Skin of body (tissue), 1 donor: ENCODE measurements at regions not wholly inside any gene's neighbourhood (a gene's known extent, or its start where the extent isn't known, plus 50 kb on each side); places are given as distances from the start of the nearest gene placed in this dataset.

Source experiments
- DNase-seq: peaks from one replicate; lab custom pipeline; 2025; lab: John Stamatoyannopoulos, UW

DNA sequence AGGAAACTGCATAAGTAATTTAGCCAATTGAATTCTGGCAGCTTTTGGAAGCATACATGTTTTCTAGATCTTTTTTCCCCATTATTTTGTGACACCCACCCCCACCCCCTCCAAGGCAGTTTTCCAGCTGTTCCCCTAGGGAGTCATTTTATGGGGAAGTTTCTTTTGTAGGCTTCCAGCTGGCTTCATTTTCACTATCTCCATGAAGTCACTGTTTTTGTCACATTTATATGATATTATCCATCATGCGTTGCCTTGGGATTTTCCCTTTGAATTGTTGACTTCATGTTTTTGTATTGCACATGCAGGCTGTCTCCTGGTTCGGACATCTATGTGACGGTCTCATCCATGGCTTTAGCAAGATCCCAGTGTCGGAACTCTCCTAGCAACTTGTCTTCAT lies 233.6 kb upstream of the RGS6 start:
- peak; percentile 84 for DNase-seq

DNA sequence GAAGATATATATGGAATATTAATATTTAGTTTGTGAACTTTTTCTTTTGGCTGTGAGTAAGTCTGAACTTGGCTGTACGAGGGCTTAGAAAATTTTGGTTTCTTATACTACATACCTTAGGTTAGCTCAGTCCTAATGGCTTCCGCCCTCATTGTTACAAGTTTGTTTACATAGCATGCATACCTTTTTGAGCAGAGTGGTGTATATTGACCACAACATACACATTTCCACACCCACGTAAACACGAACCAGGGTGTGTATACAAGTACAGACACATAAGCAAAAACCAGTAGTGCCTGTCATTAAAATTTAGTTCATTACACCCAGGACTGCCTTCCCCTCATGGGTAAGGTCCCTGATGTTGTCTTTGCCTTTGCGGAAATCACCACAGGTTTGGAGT lies 230.2 kb upstream of the RGS6 start:
- no peak for DNase-seq

DNA sequence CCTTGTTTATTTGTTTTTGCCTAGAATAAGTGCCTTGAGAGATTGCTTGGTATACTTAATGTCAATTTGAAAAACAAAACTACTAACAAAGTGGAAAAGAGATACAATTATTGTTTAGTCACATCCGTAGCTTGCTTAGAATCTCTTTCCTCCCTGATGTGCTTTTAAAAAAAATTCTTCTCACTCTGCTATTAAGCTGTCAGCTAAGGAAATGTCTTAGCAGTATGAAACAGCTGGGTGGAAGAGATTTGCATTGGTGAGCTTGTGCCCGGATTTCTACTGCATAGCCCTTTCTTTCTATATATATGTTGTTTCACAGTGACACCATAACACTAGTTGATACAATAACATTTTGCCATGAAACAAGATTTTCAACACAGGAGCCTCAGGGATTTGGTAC lies 229.4 kb upstream of the RGS6 start:
- DNase-seq, result no peak

DNA sequence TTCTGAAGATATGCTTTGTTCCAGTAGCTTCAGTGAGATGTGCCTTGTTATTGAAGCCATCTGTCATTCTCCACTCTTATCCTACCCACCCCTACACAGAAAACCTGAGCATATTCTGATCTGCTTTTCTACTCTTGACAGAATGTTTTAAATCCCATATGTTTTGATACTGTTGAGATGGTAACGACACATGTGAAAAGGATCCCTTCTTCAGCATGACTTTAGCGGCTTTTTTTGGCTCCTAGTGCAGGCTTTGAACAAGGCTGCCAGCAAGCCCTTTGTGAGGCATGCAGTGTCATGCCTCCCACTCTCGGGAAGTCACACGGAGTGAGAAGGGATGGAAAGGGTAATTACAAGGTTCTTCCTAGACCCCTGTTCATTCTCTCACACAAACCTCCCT lies 228.8 kb upstream of the RGS6 start:
- peak; percentile 75 for DNase-seq

DNA sequence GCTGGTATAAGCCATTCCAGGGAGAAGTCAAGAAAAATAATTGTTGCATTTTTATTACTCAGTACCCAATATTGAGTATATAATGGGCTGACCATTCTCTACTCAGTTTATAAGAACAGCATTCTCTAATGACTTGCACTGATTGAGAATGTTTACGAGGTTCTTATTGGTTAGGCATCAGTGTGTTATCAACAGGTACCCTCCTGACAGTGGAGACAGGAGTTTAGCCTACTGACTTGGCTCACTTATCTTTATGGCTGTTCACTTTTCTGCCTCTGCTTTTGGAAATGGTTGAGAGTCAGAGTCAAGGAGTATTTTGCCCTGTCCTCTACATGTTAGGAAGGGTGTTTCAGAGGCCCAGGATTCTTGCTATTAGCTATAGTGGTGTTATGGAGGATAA lies 228.0 kb upstream of the RGS6 start:
- no peak for DNase-seq

DNA sequence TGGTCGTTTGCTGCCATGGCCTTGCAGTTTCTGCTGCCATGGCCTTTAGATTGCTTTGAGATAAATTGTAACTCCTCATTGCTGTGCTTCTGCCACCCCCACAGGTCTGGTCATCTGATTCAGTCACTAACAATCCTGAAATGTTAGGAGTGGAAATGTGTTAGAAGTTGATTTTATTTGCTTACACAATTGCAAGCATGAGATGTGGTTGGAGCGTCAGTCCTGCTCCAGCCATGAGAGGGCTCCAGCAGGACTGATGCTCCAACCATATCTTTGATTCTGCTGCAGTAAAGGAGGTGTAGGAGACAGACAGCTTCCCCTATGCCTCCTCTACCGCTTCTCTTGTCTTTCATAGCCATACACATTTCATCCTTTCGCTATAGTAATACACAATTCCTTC lies 226.8 kb upstream of the RGS6 start:
- no peak for DNase-seq

DNA sequence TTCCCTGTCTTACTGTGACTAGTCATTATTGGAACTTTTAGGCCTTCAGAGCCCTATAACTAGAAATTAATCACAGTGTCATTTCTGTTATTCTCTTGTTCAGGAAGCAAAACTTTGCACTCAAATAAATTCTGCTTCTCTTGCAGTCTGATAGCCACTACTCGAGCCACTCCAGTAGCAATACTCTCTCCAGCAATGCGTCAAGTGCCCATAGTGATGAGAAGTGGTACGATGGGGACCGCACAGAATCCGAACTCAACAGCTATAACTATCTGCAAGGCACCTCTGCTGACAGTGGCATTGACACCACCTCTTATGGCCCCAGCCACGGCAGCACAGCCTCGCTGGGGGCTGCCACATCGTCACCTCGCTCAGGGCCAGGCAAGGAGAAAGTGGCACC lies 223.2 kb upstream of the RGS6 start:
- no peak for DNase-seq

DNA sequence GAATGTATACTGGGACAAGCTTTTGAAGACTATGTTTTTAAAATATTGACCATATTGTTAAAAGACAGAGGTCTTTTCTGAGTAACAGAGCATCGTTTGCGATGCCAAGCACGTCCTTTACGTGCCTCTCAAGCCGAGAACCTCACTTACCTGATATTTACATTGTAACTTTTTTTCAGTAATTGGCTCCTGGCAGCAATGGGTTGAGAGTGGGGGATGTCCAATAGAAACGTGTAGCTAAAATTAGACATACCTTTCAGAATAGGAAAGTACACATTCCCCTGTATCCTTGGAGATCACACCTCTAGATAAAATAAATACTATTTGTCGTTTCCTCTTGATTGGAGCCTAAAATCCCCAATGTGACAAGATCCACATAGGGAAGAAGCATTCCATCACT lies 222.2 kb upstream of the RGS6 start:
- DNase-seq, result no peak

DNA sequence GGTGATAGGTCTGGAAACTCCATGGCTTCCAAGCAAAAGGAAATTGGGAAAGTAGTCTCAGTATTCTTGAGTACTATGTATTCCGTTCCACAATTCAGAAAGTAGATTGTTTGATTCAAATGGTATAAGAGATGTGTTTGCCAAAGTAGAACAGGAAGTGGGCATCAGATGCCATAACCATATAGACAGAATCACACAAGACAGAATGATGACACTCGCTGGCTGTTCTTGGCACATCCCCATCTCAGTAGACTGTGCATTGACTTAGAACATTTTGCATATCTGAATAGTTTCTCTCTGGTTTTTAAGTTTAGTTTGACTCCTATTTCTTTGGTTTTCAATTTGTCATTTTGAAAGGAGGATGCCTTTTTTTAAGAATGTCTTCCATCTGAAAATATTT lies 221.1 kb upstream of the RGS6 start:
- no peak for DNase-seq

DNA sequence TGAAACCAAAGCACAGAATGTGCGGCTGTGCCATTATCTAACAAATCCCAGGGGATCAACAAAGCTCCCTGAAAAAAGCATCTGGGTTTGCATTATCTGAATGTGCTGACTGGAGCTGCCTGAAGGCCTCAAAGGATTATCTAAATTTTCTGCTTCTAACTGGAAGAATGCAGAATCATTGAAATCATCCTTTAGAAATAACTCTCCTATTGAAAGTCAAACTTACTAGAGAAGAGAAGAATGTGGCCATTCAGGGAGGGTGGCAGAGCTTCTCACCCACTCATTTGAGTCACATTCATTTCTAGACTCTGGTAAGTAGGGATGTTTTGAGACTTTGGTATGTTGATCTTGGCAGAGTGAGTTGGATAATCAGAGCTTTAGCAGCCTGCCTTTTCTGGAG lies 220.6 kb upstream of the RGS6 start:
- peak; percentile 24 for DNase-seq

DNA sequence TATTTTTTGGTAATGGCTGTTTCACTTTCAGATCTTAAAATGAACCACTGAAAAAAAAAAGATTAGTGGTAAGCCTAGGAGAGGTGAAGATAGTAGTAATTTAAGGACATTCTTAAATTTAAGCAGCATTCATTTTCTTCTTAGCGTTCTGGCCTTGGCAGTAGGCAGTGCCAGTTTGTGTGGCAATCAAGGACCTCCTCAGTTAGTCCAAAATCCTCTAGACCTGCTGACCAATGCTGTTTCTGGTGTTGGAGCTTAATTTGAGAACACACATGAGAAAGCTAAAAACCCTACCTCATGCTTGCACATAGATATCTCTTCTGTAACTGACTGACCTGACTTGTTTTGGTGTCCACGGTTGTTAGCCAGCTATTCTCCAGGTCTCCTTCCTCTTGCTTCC lies 219.8 kb upstream of the RGS6 start:
- DNase-seq, result no peak

DNA sequence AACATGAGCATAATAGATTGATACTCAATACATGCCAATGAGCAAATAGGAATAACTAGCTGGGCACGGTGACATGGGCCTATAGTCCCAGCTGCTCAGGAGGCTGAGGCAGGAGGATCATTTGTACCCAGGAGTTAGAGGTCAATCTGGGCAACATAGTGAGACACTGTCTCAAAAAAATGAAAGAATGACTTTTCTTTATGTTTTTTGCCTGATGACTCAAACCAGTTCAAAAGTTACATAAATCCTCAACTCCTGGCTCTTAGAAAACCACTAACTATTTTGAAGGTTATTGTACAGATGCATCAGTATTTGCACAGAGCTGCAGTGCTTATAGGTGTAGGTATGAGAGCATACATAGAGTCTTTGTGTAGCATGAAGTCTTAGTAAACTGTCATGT lies 219.2 kb upstream of the RGS6 start:
- no peak for DNase-seq

DNA sequence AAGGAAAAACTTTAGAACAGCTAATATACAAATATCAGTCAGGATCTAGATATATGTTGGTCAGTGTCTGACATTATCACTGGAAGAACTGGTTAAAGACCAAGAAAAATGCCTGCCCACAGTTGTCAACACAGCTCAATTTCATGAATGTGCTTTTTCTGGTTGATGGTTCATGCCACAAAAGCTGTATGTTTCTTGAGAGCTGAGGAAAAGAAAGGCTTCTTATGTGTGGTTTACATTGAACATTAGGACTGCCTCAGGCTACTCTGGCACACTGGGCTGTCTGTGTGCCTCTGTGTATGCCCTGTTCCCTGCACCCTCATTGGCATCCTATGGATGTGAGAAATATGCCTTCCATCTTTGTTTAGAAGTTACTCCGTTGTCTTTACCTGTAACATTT lies 218.8 kb upstream of the RGS6 start:
- peak; percentile 32 for DNase-seq

DNA sequence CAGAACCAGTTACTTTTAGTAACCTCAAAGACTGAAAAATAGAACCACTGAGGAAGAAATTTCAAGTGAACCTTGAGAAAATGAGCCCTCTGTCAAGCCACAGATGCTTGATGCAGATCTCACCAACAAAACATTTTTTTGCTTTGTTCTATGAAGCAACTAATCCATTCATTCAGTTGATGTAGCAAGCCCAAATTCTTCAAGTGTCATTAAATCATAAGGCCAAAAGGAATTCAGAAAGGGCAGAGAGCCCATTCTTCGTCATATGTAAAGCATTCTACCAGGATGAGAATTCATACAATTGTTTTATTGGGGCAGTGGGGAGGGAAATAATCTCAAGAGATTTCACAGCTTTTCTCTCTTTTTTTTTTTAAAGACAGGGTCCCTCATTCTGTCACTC lies 218.0 kb upstream of the RGS6 start:
- peak; percentile 77 for DNase-seq

DNA sequence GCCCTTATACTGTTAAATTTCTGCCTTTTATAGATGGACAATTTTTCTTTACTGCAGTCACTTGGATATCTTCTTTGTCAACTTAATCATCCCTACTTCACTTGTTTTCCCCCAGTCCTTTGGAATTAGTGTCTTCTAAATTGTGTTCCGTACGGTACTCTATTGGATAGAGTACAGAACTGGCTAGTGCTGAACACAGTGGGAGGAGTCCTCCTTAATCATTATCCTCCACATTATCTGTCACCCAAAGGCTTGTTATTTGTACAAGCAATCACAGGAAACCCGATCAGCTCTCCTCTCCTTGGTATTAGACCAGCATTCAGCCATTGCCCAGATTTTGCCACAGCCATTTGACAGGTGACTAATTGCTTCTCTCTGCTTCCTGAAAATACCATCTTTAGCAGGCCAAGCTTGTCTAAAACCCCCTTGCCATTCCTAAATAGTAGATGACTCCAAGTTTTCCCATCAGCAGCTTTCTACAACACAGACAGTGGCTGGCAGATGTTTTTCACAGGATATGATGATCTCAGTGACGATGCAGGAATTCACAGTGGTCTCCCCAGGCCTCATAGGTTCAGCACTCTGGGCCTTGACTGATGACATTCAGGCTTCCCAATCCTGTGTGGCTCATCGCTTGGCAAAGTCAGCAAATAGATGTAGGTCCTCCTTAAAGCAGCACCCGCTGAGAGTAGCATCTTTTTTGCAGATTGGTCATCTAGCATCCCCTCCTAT lies 216.0 kb upstream of the RGS6 start:
- DNase-seq, result peak; percentile 68

DNA sequence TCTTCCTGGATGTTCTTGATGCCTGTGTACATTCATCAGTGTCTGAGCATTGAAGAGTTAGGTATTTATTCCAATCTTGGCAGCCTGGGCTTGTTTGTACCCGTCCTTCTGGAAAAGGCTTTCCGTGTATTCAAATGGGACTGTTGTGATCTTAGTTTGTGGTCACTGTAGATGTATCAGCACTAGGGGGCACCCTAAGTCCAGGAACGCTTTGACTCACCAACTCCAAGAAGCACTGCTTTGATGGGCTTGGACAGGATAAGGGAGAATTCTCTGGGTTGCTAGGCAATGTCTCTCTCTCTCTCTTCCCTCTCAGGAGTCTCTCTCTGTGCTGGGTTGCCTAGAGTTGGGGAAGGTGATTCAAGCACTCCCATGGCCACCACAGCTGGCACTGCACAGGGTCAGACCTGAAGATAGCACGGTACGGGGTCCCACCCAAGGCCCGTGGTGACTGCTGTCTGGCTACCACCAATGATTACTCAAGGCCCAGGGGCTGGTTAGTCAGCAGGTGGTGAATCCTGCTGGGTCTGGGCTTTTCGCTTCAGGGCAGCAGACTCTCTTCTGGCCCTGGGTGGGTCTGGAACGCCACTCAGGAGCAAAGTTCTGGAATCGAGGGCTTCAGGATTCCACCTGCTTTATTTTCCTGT lies 211.1 kb upstream of the RGS6 start:
- DNase-seq, result peak; percentile 33

DNA sequence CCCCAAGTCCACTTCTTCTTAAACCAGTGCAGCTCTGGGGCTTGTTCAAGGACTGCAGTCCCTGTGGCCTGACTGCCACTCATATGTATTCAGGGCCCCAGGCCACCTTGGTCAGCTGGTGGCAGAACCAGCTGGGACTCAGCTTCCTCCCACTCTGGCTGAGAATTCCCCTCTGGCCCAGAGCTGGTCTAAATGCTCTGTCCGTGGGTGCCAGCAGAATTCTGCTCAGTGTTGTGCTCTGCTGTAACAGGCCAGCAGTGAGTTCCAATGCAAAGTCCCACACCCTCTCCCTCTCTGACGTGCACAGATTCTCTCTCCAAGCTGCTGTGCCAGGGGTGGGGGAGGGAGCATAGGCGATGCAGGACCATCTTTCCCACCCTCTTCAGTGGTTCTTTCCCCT lies 210.4 kb upstream of the RGS6 start:
- DNase-seq, result no peak

DNA sequence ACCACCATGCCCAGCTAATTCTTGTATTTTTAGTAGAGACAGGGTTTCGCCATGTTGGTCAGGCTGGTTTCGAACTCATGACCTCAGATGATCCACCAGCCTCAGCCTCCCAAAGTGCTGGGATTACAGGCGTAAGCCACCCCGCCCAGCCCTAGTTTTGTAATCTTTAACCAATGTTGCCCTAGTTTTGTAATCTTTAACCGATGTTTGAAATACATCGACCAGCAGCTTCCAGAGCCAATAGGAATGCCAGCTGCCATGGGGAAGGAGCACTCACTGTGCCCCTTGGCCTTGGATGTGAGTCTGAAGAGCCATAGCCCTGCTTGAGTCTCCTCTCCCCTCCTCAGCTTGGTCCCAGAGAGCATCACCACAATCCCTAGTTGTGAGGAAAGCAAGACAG lies 209.3 kb upstream of the RGS6 start:
- DNase-seq, result no peak

DNA sequence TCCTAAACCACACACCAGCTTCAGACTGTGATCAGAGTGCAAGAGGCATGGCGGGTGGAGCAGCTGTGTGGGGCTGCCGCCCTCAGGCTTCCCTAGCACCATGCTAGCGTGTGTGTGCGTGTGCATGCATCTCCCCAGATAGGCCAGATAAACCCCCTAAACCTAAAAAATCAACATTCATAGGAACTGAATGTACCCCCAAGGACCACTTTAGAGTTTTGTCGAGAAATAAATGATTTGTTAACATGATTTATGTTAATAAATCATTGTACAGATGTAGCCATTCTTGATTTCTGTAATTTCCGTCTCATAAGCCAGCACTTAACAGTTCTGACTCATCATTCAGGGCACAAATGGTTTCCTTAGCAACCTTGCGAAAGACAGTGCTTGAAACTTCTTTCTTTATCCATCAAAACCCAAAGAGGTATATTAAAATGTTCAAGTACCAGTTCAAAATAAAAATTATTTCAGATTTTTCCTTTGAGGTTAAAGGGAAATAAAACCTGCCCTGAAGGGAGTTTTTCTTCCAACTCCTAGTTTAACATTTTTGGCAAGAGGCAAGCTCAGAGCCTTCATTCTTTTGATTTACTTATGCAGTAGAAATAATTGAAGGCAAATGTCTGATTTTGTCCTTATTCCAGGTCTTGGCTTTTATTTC lies 206.2 kb upstream of the RGS6 start:
- DNase-seq, result peak; percentile 96

DNA sequence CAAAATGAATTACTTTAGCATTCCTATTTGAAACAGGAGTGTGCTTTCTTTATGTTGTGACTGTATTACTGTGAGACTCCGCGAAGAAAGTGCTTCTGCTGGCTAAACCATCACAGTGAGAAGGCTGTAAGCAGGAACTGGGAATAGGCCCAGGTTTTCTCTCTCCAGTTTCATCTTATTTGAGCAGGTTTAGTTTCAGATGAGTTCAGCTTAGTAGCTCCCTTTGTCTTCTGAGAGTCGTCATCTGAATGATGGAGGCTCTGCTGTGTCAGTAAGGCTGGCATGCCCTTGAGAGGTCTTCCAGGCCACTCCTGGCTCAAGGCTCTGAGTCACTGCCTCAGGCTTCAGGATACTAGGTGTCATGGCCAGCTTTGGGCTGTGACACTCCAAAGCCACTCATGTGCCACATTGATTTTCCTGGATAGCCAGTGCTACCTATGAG lies 205.6 kb upstream of the RGS6 start:
- DNase-seq, result peak; percentile 92

DNA sequence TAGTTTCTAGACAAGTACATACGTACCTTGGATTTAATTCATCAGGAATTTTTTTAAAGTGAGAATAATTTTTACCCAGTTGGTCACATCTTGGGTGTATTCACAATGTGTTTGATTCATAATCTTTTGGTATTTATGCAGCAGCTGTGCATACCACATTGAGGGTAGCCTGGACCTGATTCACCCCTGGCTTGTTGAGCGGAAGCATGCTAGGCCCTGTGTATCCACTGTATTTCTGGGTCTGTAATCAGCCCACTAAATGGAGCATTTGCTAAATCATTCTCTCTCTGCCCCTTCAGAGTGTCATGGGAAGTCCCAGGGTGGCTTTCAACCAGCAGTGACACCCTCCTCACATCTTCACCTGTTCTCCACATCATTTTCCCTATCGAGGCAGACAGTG lies 203.8 kb upstream of the RGS6 start:
- no peak for DNase-seq

DNA sequence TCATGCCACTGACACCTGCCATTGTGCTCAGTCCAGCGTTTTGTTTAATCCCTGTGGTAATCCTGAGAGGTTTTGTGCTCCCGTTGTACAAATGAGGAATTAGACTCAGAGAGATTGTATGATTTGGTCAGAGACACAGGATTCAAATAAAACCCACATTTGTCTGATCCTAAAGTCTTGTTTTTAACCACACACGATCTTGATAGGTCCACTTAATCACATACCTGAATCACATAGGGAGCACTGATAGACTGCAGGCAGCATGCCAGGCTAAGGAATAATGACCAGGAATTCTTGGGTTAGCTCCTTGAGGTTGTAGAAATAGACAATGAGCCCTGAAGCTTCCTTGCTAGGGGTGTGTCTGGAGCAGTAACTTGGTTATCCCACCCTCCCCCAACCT lies 202.6 kb upstream of the RGS6 start:
- DNase-seq, result no peak

DNA sequence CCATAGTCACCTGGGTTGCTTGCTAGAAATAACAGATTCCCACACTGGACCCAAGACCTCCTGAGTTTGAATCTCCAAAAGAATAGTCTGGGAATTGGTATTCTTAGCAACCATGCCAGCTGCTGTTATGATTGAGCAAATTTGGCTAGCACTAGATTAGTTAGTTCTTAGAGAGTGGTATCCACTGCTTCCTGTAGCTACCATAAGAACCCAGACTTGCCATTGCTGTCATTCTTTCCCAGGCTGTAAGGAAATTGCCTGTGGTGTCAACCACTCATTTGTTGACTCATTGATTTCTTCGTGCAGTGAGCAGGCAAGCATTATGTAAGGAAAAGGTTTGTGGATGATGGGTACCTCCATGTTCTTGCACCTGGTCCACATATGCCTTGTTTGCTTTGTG lies 201.8 kb upstream of the RGS6 start:
- DNase-seq, result no peak
